ENCODE measurements at regions not wholly inside any gene's neighbourhood (a gene's known extent, or its start where the extent isn't known, plus 50 kb on each side); places are given as distances from the start of the nearest gene placed in this dataset.

DNA sequence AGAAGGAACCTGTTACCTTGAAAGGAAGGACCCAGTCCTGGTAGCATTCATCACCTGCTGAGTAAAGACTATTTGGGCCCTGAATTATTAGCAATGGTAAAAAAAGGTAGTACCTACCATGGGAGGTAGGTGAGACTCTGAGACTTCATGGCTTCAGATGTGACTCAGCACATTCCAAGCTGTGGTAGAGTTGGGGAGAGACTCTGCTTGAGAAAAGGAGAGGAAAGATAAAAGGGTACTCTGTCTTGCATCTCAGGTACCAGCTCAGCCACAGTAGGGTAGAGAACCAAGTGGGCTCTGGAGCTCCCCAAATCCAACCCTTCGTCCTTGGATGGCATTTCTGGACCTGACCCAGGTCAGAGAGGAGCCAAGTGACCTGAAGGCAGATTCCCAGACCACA is 430.4 kb downstream of the TBL1XR1 start:
- TF ChIP-seq CTCF (IDR thresholded peaks at IDR 0.05 in 4 of 5, conservative IDR thresholded peaks at IDR 0.05 in 1 of 5) (no peak), POLR2A (IDR thresholded peaks at IDR 0.05) (no peak)

Data from gastrocnemius medialis (tissue), 4 donors.